ENCODE measurements at regions not wholly inside any gene's neighbourhood (a gene's known extent, or its start where the extent isn't known, plus 50 kb on each side); places are given as distances from the start of the nearest gene placed in this dataset.
"Not testable (repeated sequence)": the region's sequence is repeated elsewhere in the genome, so short reads cannot be mapped to it uniquely, and the experiment has no call there.

GRCh38 chr15:34520566-34520965 is 62.9 kb downstream of the GOLGA8B start:
- Histone ChIP-seq H3K27me3 (ENCODE audit: insufficient read depth, low read length, poor library complexity, severe bottlenecking) (no peaks in the 10 kb centered on the region), H3K4me1 (ENCODE audit: insufficient read depth, low read length, poor library complexity, severe bottlenecking) (no peaks in the 10 kb centered on the region)
- no peak for TF ChIP-seq CTCF (conservative IDR thresholded peaks at IDR 0.05; ENCODE audit: low read length)
- TF ChIP-seq EZH2phosphoT487 (IDR thresholded peaks at IDR 0.05; ENCODE audit: borderline replicate concordance), result no peak

GRCh38 chr15:34520010-34520409 is 63.4 kb downstream of the GOLGA8B start:
- not testable (repeated sequence) for H2AFZ ChIP-seq (ENCODE audit: low read length); H3K27me3 ChIP-seq (ENCODE audit: insufficient read depth, low read length, poor library complexity, severe bottlenecking); H3K9me2 ChIP-seq (replicated peaks; ENCODE audit: low read depth, low read length); H3K4me1 ChIP-seq (ENCODE audit: insufficient read depth, low read length, poor library complexity, severe bottlenecking); H3K9ac ChIP-seq (ENCODE audit: low read depth, low read length, poor library complexity, severe bottlenecking); H3F3A ChIP-seq (ENCODE audit: low read depth); H3K36me3 ChIP-seq (ENCODE audit: insufficient read depth, low read length); H3K9me3 ChIP-seq (ENCODE audit: insufficient read depth, low read depth, low read length); H3K4me2 ChIP-seq (ENCODE audit: low read depth, low read length, poor library complexity, severe bottlenecking); H3K79me2 ChIP-seq (ENCODE audit: insufficient read depth, low read length); H4K20me1 ChIP-seq (ENCODE audit: insufficient read depth, low read length, poor library complexity, severe bottlenecking); H3K4me3 ChIP-seq (ENCODE audit: low read length, poor library complexity, severe bottlenecking)

More at GRCh38 chr15:34520566-34520965, 62.9 kb downstream of the GOLGA8B start:
- no peaks in the 10 kb centered on the region for H3K9me3 ChIP-seq (ENCODE audit: insufficient read depth, low read depth, low read length)
- no peak overlapping the region for H3K9ac ChIP-seq (ENCODE audit: low read depth, low read length, poor library complexity, severe bottlenecking)
- no peaks in the 10 kb centered on the region for H3K36me3 ChIP-seq (ENCODE audit: insufficient read depth, low read length)
- H3F3A ChIP-seq (ENCODE audit: low read depth), result no peaks in the 10 kb centered on the region
- H3K79me2 ChIP-seq (ENCODE audit: insufficient read depth, low read length), result no peaks in the 10 kb centered on the region
- no peak overlapping the region for H2AFZ ChIP-seq (ENCODE audit: low read length)
- H4K20me1 ChIP-seq (ENCODE audit: insufficient read depth, low read length, poor library complexity, severe bottlenecking), result no peaks in the 10 kb centered on the region
- H3K9me2 ChIP-seq (replicated peaks; ENCODE audit: low read depth, low read length), result no peaks in the 10 kb centered on the region
- no peak overlapping the region for H3K4me2 ChIP-seq (ENCODE audit: low read depth, low read length, poor library complexity, severe bottlenecking)
- no peak overlapping the region for H3K4me3 ChIP-seq (ENCODE audit: low read length, poor library complexity, severe bottlenecking)

- H3K4me3 ChIP-seq (ENCODE audit: low read length, poor library complexity, severe bottlenecking), result no peak overlapping the region
- H3F3A ChIP-seq (ENCODE audit: low read depth), result no peaks in the 10 kb centered on the region
- no peak overlapping the region for H3K4me2 ChIP-seq (ENCODE audit: low read depth, low read length, poor library complexity, severe bottlenecking)
- no peak for TF ChIP-seq CTCF (conservative IDR thresholded peaks at IDR 0.05; ENCODE audit: low read length)
- no peak for TF ChIP-seq EZH2phosphoT487 (IDR thresholded peaks at IDR 0.05; ENCODE audit: borderline replicate concordance)
- no peaks in the 10 kb centered on the region for H3K27me3 ChIP-seq (ENCODE audit: insufficient read depth, low read length, poor library complexity, severe bottlenecking)
- H3K9me3 ChIP-seq (ENCODE audit: insufficient read depth, low read depth, low read length), result no peaks in the 10 kb centered on the region
- no peaks in the 10 kb centered on the region for H3K36me3 ChIP-seq (ENCODE audit: insufficient read depth, low read length)
- H3K9me2 ChIP-seq (replicated peaks; ENCODE audit: low read depth, low read length), result no peaks in the 10 kb centered on the region
- H3K9ac ChIP-seq (ENCODE audit: low read depth, low read length, poor library complexity, severe bottlenecking), result no peak overlapping the region
- no peaks in the 10 kb centered on the region for H3K4me1 ChIP-seq (ENCODE audit: insufficient read depth, low read length, poor library complexity, severe bottlenecking)
- no peak overlapping the region for H2AFZ ChIP-seq (ENCODE audit: low read length)
- H3K79me2 ChIP-seq (ENCODE audit: insufficient read depth, low read length), result no peaks in the 10 kb centered on the region
- no peaks in the 10 kb centered on the region for H4K20me1 ChIP-seq (ENCODE audit: insufficient read depth, low read length, poor library complexity, severe bottlenecking)
These were observed 69.2 kb downstream of the GOLGA8B start for GRCh38 chr15:34514251-34514670.

GRCh38 chr15:34512628-34513027 is 70.8 kb downstream of the GOLGA8B start:
- Histone ChIP-seq H3K9me3 (ENCODE audit: insufficient read depth, low read depth, low read length) (no peaks in the 10 kb centered on the region), H3K79me2 (ENCODE audit: insufficient read depth, low read length) (no peaks in the 10 kb centered on the region), H3K36me3 (ENCODE audit: insufficient read depth, low read length) (no peaks in the 10 kb centered on the region), H3K4me3 (ENCODE audit: low read length, poor library complexity, severe bottlenecking) (no peak overlapping the region), H3K9ac (ENCODE audit: low read depth, low read length, poor library complexity, severe bottlenecking) (no peak overlapping the region), H3K27me3 (ENCODE audit: insufficient read depth, low read length, poor library complexity, severe bottlenecking) (no peaks in the 10 kb centered on the region), H4K20me1 (ENCODE audit: insufficient read depth, low read length, poor library complexity, severe bottlenecking) (no peaks in the 10 kb centered on the region), H3K4me1 (ENCODE audit: insufficient read depth, low read length, poor library complexity, severe bottlenecking) (no peaks in the 10 kb centered on the region), H2AFZ (ENCODE audit: low read length) (no peak overlapping the region), H3K9me2 (replicated peaks; ENCODE audit: low read depth, low read length) (no peaks in the 10 kb centered on the region), H3K4me2 (ENCODE audit: low read depth, low read length, poor library complexity, severe bottlenecking) (no peak overlapping the region), H3F3A (ENCODE audit: low read depth) (no peaks in the 10 kb centered on the region)
- no peak for TF ChIP-seq CTCF (conservative IDR thresholded peaks at IDR 0.05; ENCODE audit: low read length)
- no peak for TF ChIP-seq EZH2phosphoT487 (IDR thresholded peaks at IDR 0.05; ENCODE audit: borderline replicate concordance)

Measured in Loucy (cell line).